ENCODE measurements at regions not wholly inside any gene's neighbourhood (a gene's known extent, or its start where the extent isn't known, plus 50 kb on each side); places are given as distances from the start of the nearest gene placed in this dataset.

DNA sequence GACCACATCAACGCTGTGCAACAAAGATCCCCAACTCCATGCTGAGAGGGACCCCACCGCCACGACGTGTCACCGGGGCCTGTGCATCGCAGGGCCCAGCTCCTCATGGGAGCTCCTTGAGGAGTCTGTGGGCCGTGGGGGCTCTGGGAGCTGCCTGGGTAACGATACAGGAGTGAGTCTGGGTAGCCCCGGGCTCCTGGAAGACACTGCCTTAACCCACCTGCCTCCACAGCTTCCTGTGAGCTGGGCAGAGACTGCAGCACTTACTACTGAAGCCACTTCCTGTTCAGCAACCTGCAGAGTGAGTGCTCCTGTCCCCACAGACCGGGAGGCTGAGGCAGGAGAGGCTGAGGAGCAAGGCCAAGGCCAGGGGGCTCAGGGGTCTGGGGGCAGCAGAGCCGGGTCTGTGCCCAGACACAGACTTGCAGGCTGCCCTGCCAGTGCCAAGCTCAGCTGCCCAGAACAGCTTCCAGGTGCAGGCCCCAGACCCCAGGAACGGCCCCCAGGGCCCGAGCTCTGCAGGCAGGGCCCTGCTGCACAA lies 226.7 kb downstream of the BRD1 start:
- no peak for DNase-seq

DNA sequence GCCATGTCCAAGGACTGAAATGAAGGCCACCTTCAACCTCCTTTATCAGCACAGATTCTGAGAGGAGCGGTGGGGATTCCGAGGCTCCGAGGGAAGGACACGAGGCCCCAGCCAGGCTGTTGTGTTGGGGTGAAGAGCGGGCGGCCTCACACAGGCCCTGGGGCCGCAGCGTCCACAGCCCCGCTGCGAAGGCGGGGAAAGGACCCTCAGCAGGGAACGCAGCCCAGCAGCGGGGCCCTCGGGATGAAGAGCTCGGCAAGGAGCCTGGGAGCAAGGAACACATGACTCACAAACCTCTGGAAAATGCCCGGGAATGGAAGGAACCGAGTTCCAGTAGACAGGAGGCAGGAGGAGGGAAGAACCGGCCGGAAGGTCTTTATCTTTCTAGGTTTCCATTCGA lies 227.2 kb downstream of the BRD1 start:
- DNase-seq: peak; percentile 38

DNA sequence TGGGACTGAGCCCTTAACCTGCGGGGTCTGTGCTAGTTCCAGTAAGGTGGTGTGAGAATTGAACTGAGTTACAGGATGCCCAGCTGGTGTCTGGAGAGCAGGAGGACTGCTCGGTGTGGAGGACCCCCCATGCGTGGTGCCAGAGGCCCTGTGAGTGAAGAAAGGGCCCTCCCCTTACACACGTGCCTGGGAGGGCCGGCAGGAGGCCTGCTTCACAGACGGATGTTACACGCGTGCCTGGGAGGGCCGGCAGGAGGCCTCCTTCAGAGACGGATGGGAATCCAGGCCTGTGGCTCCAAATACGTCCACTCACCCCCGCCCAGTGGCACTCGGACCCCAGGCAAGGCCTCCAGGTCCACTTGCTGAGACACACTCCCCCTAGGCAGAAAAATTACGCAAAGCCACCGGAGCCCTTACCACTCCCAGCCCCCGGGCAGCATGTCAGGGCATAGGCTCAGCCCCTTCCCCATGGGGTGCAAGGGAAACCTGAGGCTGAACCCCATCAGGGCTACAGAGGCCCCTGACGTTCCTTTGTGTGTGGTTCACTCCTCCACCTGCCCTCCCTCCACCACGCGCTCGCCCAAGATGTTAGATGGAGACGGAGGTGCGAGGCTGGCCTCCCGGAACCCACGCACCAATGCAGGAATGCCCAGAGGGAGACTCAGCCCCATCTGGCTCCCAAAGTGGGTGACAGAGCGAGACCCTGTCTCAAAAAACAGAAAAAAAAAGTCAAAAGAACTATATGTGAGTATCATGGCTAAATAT lies 227.8 kb downstream of the BRD1 start:
- no peak for DNase-seq

DNA sequence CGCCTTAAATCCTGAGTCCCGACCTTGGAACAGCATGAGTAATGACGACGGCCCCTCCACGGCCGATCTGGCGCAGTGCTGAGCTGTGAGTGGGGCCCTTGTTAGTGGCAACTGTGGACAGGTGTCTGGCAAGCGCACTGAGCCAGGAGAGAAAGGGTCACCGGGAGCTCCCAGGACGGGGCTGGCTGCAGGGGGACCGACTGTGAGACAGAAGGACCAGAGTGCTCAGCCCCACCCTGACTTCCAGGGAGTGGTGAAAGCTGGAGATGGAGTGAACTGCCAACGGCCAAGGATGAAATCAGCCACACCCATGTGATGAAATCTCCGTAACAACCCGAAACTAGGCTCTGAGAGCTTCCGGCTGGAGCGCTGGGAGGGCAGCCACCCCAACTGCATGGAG lies 228.6 kb downstream of the BRD1 start:
- DNase-seq: no peak

DNA sequence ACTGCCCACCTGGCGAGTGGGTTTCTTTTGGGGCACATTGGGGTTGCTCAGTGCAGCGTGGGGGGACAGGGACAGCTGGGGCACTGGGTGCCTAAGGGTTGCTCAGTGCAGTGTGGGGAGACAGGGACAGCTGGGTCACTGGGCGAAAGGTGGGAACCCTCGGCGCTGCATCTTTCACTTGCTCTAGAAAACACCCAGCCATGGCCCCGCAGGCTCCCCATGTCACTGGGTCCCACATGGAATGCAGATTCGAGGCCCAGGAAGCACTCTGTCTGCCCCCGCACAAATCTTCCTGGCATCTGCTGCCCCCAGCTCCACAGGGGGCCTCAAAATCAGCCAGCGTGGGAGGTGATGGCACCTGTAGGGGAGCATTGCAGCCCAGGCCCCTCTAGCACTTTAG lies 229.3 kb downstream of the BRD1 start:
- DNase-seq: no peak

DNA sequence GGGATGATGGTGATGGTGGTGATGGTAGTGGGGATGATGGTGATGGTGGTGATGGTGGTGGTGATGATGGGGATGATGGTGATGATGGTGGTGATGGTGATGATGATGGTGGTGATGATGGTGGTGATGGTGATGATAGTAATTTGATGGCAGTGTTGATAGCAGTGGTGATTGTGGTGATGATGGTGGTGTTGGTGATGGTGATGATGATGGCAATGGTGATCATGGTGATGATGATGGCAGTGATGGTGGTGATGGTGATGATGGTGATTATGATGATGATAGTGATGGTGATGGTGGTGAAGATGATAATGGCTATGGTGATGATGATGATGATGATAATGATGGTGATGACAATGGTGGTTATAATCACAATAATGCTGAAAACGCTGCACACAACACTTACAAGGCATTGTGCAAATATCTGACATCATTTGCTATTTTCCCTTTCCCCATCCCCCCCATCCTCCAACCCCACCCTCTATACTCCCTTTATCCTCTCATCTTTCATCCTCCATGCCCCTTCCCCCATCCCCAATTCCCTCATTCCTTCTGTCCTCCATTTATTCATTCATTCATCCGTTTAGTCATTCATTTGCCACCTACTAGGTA lies 230.1 kb downstream of the BRD1 start:
- DNase-seq: no peak

DNA sequence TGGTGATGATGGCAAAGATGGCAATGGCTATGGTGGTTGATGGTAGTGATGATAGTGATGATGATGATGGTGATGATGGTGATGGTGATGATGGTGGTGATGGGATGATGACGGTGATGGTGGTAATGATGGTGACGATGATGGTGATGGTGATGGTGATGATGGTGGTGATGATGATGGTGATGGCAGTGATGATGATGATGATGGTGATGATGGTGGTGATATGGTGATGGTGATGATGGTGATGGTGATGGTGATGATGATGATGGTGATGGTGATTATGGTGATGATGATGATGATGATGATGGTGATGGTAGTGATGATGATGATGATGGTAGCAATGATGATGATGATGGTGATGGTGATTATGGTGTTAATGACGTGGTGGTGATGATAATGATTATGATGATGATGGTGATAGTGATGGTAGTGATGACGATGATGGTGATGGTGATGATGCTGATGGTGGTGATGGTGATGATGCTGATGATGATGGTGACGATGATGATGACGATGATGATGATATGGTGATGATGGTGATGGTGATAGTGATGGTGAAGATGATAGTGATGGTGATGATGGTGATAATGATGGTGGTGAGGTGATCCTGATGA lies 232.1 kb downstream of the BRD1 start:
- DNase-seq: no peak

DNA sequence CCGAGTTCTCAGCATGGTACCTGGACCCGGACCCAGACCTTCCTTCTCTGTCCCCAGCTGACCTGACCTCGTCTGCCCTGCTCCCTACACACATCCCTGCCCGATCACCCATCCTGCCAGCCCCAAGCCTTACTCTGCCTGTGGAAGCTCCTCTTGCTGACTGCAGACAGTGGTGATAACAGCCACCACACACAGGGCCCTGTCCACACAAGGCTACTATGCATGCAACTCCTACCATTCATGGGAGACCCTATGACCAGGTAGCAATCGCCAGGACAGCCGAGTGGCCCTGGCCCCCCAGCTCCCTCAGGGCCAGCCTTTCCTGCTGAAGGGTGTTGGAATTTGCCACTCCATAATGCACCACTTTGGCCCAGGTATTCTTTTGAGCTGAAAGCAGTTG lies 233.6 kb downstream of the BRD1 start:
- no peak for DNase-seq

DNA sequence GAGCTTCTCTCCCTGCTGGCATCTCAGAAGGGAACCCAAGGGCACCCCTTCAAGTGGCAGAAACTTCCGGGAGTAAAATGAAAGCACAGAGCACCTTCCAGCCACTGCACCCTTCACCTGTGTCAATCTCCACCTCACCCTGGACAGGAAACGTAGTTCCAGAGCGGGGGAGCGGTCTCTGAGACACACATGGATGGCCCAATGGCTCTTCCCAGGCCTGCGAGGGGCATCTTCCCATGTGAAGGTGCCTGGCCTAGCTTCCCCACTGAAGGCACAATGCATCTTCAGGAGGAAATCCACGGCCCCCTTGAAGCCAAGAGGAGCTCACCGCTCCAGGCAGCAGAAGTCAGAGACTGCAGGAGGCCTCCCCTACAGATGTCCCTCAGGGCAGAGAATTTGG lies 234.2 kb downstream of the BRD1 start:
- no peak for DNase-seq

DNA sequence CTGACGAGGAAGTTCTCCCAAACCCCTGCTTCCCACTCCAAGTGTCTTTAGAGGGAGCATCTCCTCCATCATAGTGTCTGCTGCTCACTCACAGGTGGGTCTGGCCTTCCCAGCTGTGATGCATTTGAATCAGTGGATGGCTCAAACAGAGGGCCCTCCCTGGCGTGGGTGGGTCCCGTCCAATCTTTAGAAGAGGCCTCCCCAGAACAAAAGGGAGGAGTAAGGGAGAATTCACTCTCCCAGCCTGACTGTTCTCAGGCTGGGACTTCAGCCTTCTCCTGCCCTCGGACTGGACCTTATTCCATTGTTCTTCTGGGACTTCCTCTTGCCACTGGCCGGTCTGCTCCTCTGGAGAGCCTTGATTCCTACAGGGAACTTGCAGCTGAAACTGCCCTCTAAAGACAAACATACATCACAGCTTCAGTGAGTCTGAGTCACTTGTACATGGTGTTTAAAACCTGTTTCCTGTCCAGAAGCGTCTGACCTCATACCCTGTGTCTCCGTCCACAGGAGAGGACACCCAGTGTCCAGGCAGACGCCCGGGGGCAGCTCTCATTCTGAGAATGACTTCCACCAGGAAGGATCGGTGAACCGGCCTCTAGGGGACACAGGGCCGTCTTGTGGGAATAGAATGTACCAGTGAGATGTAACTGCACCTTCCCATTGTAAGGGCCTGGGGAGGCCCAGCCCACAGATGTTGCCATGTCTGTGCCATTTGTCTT lies 234.7 kb downstream of the BRD1 start:
- no peak for DNase-seq

DNA sequence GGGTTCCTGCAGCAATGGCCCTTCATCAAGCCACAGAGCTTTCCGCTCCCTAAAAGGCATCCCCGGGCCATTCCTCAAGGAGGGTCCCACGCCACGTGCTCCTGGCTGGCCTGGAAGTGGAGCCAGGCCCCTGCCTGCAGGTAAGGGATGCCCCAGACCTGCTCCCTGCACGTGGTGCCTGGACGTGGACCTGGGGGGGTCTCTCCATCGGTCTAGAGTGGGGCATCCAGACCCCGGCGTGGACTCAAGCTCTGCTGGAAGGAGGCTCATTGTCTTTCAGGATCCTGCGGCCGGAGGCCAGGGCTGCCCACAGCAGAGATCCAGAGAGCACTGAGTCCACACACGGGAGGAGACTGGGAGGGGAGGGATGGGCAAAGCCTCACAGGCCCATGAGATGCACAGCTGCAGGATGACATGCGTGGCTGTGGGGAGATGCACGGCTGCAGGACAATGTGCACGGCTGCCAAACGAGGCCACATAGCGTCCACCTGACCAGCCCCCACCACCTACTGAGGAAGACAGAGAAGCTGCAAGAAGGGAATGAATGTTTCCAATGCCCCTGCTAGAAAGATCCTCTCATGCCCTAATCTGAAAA lies 236.7 kb downstream of the BRD1 start:
- DNase-seq: no peak

DNA sequence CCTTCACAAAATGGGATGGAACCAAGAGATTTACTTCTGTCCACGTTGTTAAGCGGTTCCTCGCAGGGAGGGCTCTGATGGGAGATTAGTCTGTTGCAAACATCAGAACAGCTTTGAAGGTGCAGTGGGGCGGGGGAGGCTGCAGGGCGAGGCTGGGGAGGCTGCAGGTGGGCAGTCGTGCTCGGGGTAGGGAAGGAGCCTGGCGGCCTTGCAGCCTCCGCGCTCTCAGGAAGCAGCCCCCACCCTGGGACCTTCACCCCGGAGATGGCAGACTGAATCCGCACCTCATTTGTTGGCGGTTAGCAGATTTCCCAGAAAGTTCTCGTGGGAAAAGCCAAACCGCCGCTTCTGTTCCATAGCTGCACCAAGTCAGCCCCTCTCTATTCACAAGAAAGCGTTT lies 237.3 kb downstream of the BRD1 start:
- no peak for DNase-seq

DNA sequence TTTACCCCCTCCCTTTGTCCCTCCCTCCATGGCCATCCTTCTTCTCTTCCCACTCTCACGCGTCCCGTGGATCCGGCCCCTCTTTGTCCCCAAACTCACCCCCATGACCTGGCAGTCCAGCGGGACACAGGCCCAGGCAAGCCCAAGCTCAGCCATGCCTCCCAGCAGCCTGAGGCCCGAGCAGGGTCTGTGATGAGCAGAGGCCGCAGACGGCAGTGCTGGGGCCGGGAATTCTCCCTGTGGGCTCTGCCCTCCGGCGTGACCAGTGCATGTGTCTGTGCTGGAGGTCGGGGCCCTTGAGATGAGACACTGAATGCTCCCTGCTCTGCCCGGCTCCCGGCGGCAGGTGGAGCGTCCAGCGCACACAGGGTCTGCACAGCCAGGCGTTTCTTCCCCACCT lies 237.9 kb downstream of the BRD1 start:
- no peak for DNase-seq

DNA sequence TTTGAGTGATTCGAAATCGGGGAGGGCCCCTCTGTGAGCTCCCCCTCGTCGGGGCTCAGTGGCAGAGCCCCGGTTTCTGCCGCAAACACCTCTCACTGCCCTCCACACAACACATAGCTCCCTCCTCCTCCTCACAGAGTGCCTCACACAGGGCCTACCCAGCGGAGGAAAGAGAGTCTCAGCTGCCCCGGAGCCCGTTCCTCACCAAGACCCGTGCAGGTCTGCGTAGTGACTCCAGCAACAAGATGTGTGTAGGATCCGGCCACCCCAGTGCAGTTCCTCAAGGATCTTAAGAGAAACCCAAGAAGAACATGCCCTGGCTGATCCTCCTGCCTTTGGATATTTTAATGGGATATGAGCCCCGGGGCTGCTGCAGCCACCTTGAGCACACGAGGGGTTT lies 238.4 kb downstream of the BRD1 start:
- no peak for DNase-seq

DNA sequence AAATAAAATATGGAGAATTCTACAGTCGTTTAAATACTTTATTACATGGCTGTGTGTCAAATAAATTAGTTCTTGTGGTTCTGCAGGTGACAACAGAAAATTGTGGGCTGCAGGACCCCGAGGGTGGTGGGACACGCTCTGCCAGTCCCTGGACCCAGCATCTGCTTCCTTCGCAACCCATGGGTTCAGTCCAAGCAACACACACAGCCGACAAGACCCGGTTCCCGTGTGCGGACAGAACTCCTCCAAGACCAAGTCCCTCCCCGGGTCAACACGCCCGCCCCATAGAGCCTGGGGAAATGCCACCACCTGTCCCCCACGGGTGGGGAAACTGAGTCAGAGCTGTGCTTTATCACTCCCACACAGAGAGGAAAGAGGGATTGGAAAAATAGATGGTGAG lies 238.9 kb downstream of the BRD1 start:
- DNase-seq: no peak

DNA sequence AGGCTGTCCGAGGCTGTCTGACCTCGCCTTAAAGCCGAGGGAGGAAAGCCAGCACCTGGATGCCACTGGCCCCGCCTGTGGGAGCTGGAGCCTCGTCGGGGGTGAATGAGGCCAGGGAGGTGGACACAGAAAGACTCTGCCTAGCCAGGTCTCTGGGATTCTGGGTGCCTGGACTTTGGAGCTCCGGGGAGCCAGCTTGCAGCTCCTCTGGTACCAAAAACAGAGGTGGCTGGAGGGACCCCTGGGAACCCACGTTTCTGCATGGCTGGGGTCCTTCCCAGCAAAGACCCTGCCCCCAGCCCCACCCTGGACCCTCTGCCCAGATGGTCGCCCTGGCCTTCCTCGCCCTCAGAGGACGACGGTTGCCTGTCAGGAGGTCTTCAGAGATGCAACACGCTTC lies 239.7 kb downstream of the BRD1 start:
- DNase-seq: no peak

DNA sequence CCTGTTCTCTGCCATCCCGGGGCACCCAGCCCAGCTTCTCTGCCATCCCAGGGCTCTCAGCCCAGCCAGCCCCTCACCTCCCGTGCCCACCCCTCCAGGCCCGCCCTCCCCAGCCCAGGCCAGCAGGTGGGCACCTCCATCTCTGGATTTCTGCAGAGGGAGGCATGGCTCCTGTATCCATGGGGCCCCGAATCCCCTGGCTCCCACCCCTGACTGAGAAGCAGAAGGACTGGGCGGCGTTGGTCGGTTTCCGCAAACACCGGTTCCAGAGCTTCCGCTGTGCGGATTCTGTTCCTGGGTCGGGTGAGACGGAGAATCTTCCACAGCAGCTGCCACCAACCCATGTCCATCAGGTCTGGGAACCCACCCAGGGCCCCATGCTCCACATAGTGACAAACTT lies 240.3 kb downstream of the BRD1 start:
- DNase-seq: no peak

DNA sequence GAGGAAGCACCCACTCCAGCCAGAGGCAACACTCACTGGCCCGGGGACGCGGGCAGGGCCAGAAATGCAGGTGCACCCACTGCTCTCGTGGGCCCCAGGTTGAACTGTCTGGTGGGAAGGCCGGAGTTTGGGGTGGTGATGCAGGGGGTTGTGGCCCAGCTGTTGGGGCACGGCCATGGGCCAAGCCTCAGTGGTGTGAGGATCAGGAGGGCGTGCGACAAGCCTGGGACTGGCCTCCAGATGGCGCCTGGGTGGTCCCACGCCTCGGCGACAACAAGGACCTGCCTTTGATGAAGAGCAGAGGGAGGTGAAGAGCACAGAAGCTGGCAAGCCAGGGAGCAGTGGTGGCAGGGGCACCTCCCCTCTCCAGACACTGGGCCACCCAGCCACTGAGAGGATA lies 240.8 kb downstream of the BRD1 start:
- DNase-seq: no peak

DNA sequence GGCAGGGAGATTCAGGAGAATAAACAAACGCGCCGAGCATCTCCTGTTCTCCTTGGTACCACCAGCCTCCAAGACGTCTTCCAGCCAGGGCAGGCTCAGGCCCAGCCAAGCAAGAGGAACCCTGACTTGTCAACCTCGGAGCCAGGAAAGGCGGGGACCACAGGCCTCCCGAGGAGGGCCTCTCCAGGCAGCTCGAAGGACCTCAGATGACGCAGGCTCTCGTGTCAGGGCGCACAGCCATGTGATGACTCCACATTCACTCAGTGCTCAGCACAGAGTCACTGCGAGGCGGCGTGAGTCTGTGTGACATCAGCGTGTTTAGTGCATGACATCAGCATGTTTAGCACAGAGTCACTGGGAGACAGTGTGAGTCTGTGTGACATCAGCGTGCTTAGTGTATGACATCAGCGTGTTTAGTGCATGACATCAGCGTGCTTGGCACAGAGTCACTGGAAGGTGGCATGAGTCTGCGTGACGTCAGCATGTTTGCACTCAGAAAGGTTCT lies 241.4 kb downstream of the BRD1 start:
- no peak for DNase-seq

DNA sequence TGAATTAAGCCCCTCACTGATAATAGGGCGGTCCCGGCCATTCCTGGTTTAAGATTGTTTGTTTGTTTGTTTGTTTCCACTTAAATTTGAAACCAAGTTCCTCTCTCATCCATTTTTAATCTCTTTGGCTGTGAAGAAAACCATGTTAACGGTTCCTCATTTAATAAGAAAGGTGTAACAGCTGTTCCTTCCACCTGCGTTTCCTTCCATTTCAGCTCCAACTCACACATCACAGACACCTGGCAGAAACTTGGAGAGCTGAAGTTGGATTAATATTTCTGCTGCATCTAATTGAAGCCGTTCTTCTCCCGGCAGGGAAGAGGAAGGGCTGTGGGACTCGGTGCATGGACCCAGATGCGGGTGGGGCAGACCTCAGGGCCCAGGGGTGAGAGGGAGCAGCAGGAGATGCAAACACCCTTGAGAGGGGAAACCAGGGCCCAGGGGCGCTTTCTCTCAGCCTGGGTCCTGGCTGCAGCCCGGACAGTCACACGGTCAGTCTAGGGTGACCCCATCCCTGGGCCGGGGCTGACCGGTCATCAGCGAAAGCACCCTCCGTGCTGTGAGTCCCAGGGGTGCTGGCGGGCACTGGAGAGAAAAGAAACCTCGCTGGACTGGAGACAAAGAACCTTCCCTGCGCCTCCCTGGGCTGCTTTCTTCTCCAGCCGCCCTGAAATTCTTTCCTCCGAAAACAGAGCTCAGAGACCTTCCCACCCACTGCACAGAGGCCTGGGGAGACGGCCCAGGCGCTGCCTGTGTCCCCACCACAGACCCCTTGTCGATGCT lies 242.0 kb downstream of the BRD1 start:
- no peak for DNase-seq

DNA sequence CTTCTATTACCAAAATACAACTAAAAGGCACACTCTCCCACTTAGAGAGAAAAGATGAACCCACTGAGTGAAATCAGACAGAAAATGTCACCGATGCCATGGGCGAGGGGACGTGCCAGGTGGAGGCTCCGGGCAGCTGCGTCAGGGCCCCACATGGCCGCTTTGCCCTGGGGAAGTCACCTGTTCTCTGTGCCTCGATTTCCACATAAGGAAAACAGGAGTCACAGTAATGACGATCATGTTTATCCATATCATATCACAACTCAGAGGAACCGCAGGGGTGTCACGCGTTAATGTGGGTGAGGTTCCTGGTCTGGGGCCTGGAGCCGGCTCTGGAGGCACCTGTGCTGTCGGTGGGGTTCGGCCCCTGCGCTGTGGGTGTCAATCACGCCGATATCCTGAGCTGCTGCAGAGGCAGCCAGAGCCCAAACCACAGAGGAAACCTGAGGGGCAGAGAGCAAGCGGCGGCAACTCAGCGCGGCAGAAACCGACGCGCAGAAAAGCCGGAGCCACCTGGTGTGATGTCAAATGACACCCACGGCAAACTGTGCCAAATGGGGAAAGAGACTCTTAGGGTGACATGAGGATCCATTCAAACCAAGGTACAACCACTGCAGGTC lies 243.7 kb downstream of the BRD1 start:
- no peak for DNase-seq

DNA sequence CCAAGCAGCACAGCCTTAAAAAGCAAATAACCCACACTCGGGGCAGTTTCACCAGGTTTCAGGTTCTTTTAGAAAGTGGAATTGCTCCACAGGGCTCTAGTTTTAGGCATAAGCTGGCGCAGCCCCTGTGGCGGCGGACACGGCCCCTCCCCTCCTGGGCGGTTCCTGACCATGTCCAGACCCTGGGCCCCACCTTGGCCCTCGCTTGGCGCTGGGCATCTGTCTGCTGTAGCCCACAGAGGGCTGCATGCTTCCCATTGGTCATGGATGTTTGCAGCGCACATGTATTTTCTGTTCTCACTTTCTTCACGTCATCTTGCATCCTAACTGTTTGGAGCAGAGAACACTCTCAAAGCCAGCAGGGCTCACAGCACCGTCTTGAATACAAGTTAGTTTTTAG lies 244.3 kb downstream of the BRD1 start:
- DNase-seq: no peak

Measured in femur (tissue), 1 donor.